Upper lobe of right lung (tissue), 1 donor: ENCODE measurements at regions not wholly inside any gene's neighbourhood (a gene's known extent, or its start where the extent isn't known, plus 50 kb on each side); places are given as distances from the start of the nearest gene placed in this dataset.

ENCODE experiments used
- ATAC-seq: fragments of 200-7000 bp; cut with Tn5 transposase; one replicate; pipeline ENCODE4 v1.9.1; 2020; ENCODE audit warnings: mild to moderate bottlenecking, moderate library complexity
- DNase-seq: peaks from one replicate; pipeline ENCODE4 v3.0.0-alpha.2; 2020
- H3K27ac ChIP-seq: fragments of 200-600 bp; one replicate; pipeline ENCODE4 v1.8.0; 2022
- H3K27me3 ChIP-seq: fragments of 200-600 bp; one replicate; pipeline ENCODE4 v1.8.0; 2022; ENCODE audit warnings: mild to moderate bottlenecking
- H3K36me3 ChIP-seq: fragments of 200-600 bp; one replicate; pipeline ENCODE4 v1.8.0; 2022
- H3K4me1 ChIP-seq: fragments of 200-600 bp; one replicate; pipeline ENCODE4 v1.8.0; 2022
- H3K4me3 ChIP-seq: fragments of 200-600 bp; one replicate; pipeline ENCODE4 v1.8.0; 2022; ENCODE audit warnings: mild to moderate bottlenecking
- H3K9me3 ChIP-seq: fragments of 200-600 bp; one replicate; pipeline ENCODE4 v1.8.0; 2022
- intact Hi-C: fragments of 100-400 bp; cut with DNase I; formaldehyde crosslinking; loops from one replicate; pipeline ENCODE4 v1.11.0; 2022
- TF ChIP-seq, protein P1 (sequence below): fragments of 200-600 bp; IDR thresholded peaks from one replicate; pipeline ENCODE4 v1.8.0; 2022; ENCODE audit warnings: antibody characterized with exemption
- donor health status: DM: no; HTN: yes; CAD: no; lungs with severe emphysema.

DNA sequence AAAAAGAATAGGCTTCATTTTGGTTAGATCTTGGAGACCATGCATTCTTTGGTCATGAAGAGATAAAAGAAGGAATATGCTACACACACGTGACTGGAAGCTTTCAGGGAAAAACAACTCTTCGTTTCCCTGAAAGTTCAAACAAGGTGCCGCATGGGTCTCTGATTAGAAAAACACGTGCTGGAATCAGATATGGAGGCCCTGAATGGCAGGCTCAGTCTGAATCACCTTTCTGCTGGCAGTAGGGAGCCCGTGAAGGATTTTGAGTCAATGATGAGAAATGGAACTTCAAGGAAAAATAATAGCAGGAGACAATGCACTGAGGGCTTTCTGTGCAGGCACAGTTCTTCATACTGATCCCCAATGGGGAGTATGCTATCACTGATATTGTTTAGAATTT, 99.8 kb upstream of the LRRN1 start:
- TF ChIP-seq, protein P1, sequence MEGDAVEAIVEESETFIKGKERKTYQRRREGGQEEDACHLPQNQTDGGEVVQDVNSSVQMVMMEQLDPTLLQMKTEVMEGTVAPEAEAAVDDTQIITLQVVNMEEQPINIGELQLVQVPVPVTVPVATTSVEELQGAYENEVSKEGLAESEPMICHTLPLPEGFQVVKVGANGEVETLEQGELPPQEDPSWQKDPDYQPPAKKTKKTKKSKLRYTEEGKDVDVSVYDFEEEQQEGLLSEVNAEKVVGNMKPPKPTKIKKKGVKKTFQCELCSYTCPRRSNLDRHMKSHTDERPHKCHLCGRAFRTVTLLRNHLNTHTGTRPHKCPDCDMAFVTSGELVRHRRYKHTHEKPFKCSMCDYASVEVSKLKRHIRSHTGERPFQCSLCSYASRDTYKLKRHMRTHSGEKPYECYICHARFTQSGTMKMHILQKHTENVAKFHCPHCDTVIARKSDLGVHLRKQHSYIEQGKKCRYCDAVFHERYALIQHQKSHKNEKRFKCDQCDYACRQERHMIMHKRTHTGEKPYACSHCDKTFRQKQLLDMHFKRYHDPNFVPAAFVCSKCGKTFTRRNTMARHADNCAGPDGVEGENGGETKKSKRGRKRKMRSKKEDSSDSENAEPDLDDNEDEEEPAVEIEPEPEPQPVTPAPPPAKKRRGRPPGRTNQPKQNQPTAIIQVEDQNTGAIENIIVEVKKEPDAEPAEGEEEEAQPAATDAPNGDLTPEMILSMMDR = no peak
- no peak for DNase-seq
- ATAC-seq = no peak
- Histone ChIP-seq H3K36me3 (no peaks in the 10 kb centered on the region), H3K27ac (no peak overlapping the region), H3K4me3 (no peak overlapping the region), H3K4me1 (no peaks in the 10 kb centered on the region), H3K27me3 (no peaks in the 10 kb centered on the region), H3K9me3 (no peaks in the 10 kb centered on the region)
- intact Hi-C loops = no loop called here

DNA sequence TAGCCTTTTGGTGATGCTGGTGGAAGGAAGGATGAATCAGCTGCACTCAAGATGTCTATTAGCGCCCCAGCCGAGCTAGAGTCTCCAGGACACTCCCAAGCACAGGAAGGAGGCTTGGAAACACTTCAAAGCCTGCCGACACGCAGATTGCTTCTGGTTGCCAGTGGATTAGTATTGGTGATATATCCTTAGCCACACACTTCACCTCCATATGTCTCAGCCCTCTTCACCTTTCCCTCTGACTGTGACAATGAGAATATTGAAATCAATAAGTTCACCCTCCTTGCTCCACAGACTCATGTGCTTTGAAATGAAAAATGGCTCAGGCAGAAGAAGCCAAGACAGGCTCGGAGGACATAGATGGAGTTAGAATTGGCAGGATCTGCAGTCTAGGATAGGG, 102.9 kb upstream of the LRRN1 start:
- intact Hi-C loops = no loop called here
- ATAC-seq (no peak), DNase-seq (no peak)
- H3K4me1 ChIP-seq = no peaks in the 10 kb centered on the region
- no peaks in the 10 kb centered on the region for H3K9me3 ChIP-seq
- no peaks in the 10 kb centered on the region for H3K36me3 ChIP-seq
- H3K4me3 ChIP-seq = no peak overlapping the region
- no peaks in the 10 kb centered on the region for H3K27me3 ChIP-seq
- no peak overlapping the region for H3K27ac ChIP-seq
- TF ChIP-seq, protein P1 = no peak

DNA sequence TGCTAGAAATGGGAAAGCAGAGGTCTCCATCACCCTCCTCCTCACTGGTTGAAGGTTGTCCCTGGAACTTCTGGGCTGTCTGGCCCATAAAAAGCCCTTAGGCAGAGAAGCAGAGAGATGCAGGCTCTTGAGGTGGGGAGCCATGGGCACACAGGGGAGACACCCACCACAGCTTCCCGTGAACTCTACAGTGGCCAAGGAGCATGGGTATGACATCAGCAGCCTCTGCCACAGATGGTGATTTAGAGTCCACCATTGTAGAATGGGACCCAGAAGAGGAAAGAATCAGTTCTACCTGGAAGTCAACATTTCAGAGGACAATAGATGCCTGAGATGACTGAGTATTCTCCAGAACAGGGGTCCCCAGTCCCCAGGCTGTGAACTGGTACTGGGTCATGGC, 105.6 kb upstream of the LRRN1 start:
- no peaks in the 10 kb centered on the region for H3K27me3 ChIP-seq
- no peaks in the 10 kb centered on the region for H3K9me3 ChIP-seq
- DNase-seq (no peak), ATAC-seq (no peak)
- TF ChIP-seq, protein P1 = no peak
- intact Hi-C loops = no loop called here
- H3K4me1 ChIP-seq = no peaks in the 10 kb centered on the region
- H3K36me3 ChIP-seq = no peaks in the 10 kb centered on the region
- H3K4me3 ChIP-seq = no peak overlapping the region
- H3K27ac ChIP-seq = no peak overlapping the region

DNA sequence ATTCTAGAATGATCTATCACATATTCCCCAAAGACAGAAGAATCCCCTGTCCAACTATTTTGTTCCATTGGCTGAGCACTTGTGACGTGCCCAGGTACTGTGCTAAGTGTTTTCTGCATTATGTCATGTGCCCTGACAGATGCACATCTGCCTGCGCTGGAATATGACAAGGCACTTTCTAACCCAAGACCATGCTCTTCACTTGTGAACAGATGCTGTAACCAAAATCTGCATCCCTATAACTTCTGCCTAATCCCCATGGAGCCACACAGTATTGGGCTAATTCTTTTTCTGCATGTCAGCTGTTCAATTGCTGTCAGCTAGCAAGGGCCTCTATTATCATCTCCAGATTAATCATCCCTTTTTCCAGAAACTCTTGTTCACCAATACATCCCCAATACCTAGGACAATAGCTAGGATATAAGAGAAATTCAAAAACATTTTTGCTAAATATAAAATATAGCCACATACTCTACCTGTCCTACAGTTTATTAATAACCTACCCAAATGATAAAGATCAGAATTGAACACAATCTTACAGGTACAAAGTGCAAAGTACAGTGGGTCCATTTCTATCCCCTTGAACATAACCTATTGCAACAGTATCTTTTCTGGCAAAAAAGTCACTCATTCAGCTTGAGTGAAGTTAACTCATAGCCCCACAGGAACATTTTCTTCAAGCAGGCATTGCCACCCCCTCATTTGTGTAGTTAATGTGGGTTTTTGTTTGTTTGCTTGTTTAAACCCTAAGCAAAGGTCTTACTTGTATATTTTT, 109.4 kb upstream of the LRRN1 start:
- H3K36me3 ChIP-seq = no peaks in the 10 kb centered on the region
- DNase-seq (no peak), ATAC-seq (no peak)
- H3K9me3 ChIP-seq = no peaks in the 10 kb centered on the region
- no peak overlapping the region for H3K27ac ChIP-seq
- H3K27me3 ChIP-seq = no peaks in the 10 kb centered on the region
- TF ChIP-seq, protein P1 = no peak
- H3K4me3 ChIP-seq = no peak overlapping the region
- intact Hi-C loops = no loop called here
- no peaks in the 10 kb centered on the region for H3K4me1 ChIP-seq

DNA sequence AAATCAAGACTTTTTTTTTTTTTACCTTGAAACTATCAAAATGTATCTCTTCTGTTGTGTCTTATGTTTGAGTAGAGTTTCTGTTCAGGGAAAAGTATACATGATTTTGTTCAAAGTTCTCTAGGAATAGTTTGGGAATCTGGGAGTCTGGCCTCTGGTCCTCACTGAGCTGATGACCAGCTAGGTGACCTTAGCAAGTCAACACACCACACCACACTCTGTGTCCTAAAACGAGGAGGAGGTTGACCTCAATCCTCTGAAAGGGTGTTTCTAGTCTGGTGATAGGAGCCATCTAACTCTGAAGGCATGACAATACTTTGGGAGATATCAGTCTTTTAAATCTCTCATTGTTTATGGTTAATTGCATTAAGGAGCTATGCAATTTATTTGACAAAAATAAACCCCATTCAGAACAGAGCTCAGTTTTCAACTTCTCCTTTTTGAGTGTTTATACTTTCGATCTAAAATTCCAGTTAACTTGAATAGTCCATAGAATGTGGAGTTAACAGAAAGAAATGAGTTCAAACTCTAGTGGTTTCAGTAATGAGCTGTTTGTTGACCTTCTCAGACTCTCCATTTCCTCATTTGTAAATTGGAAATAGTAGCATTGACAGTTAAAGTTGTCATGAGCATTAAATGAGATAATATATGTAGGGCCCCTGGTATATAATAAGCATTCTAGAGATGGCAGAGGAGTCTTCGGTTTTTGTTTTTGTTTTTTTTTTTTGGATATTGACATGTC, 112.2 kb upstream of the LRRN1 start:
- Histone ChIP-seq H3K4me1 (no peaks in the 10 kb centered on the region), H3K4me3 (no peak overlapping the region), H3K27me3 (no peaks in the 10 kb centered on the region), H3K9me3 (no peaks in the 10 kb centered on the region), H3K36me3 (no peaks in the 10 kb centered on the region), H3K27ac (no peak overlapping the region)
- DNase-seq (no peak), ATAC-seq (no peak)
- intact Hi-C loops = no loop called here
- TF ChIP-seq, protein P1 = no peak
